Smooth muscle cell of the brain vasculature (primary cell): ENCODE measurements at regions not wholly inside any gene's neighbourhood (a gene's known extent, or its start where the extent isn't known, plus 50 kb on each side); places are given as distances from the start of the nearest gene placed in this dataset.

ENCODE experiments used
- DNase-seq: peaks from one replicate; pipeline ENCODE4 v3.0.0-alpha.2; 2012; ENCODE audit warnings: low read depth, low spot score

GRCh38 chr3:118396491-118396890 lies 638.2 kb downstream of the IGSF11 start:
- DNase-seq, result no peak

GRCh38 chr3:118400086-118400485 lies 634.6 kb downstream of the IGSF11 start:
- DNase-seq, result no peak

GRCh38 chr3:118400886-118401285 lies 633.8 kb downstream of the IGSF11 start:
- DNase-seq, result no peak

- DNase-seq, result no peak
These were observed 632.8 kb downstream of the IGSF11 start for GRCh38 chr3:118401887-118402286.

- DNase-seq, result no peak
These were observed 631.7 kb downstream of the IGSF11 start for GRCh38 chr3:118402971-118403370.

GRCh38 chr3:118406562-118406961 lies 628.1 kb downstream of the IGSF11 start:
- no peak for DNase-seq

- no peak for DNase-seq
These were observed 626.2 kb downstream of the IGSF11 start for GRCh38 chr3:118408431-118408830.

- DNase-seq, result no peak
These were observed 622.1 kb downstream of the IGSF11 start for GRCh38 chr3:118412503-118412902.

GRCh38 chr3:118425272-118425837 lies 609.3 kb downstream of the IGSF11 start:
- no peak for DNase-seq

- no peak for DNase-seq
These were observed 600.8 kb downstream of the IGSF11 start for GRCh38 chr3:118433825-118434224.

GRCh38 chr3:118435851-118436350 lies 598.7 kb downstream of the IGSF11 start:
- no peak for DNase-seq

GRCh38 chr3:118436697-118437262 lies 597.9 kb downstream of the IGSF11 start:
- DNase-seq, result no peak

GRCh38 chr3:118445036-118445435 lies 589.6 kb downstream of the IGSF11 start:
- no peak for DNase-seq

GRCh38 chr3:118447339-118447738 lies 587.3 kb downstream of the IGSF11 start:
- DNase-seq, result no peak

- no peak for DNase-seq
These were observed 567.8 kb downstream of the IGSF11 start for GRCh38 chr3:118466795-118467330.

GRCh38 chr3:118468801-118469200 lies 565.8 kb downstream of the IGSF11 start:
- DNase-seq, result no peak

- DNase-seq, result no peak
These were observed 562.1 kb downstream of the IGSF11 start for GRCh38 chr3:118472586-118472985.

GRCh38 chr3:118473343-118473742 lies 561.3 kb downstream of the IGSF11 start:
- DNase-seq, result no peak

- DNase-seq, result no peak
These were observed 557.6 kb downstream of the IGSF11 start for GRCh38 chr3:118476885-118477618.

- DNase-seq, result no peak
These were observed 556.9 kb downstream of the IGSF11 start for GRCh38 chr3:118477768-118478167.

GRCh38 chr3:118478706-118479276 lies 555.9 kb downstream of the IGSF11 start:
- no peak for DNase-seq

GRCh38 chr3:118479376-118479775 lies 555.3 kb downstream of the IGSF11 start:
- DNase-seq, result no peak
